GM21529 (cell line): ENCODE measurements at regions not wholly inside any gene's neighbourhood (a gene's known extent, or its start where the extent isn't known, plus 50 kb on each side); places are given as distances from the start of the nearest gene placed in this dataset.
A peak's percentile ranks its signal among the peaks of the same experiment; 100 is the strongest.

Source experiments
- ATAC-seq: cut with Tn5 transposase; IDR thresholded peaks from one replicate; pipeline ENCODE4 v1.9.1; 2021; ENCODE audit not compliant: unreplicated experiment

- ATAC-seq = no peak
These were observed 879.9 kb downstream of the TUSC7 start for GRCh38 chr3:117589454-117589853.

GRCh38 chr3:117595615-117596014 lies 886.0 kb downstream of the TUSC7 start:
- no peak for ATAC-seq

- ATAC-seq = no peak
These were observed 886.9 kb downstream of the TUSC7 start for GRCh38 chr3:117596503-117596902.

- ATAC-seq = no peak
These were observed 888.3 kb downstream of the TUSC7 start for GRCh38 chr3:117597865-117598264.

- ATAC-seq = peak; percentile 65
These were observed 890.5 kb downstream of the TUSC7 start for GRCh38 chr3:117600112-117600511.

GRCh38 chr3:117600666-117601065 lies 891.1 kb downstream of the TUSC7 start:
- no peak for ATAC-seq

GRCh38 chr3:117602058-117602644 lies 892.6 kb downstream of the TUSC7 start:
- no peak for ATAC-seq

GRCh38 chr3:117603097-117603496 lies 893.5 kb downstream of the TUSC7 start:
- ATAC-seq = peak; percentile 76

GRCh38 chr3:117606866-117607265 lies 897.3 kb downstream of the TUSC7 start:
- no peak for ATAC-seq

GRCh38 chr3:117609330-117609729 lies 899.8 kb downstream of the TUSC7 start:
- no peak for ATAC-seq

GRCh38 chr3:117610156-117610555 lies 900.6 kb downstream of the TUSC7 start:
- ATAC-seq = no peak

- ATAC-seq = no peak
These were observed 901.6 kb downstream of the TUSC7 start for GRCh38 chr3:117611211-117611610.

GRCh38 chr3:117616227-117616626 lies 906.6 kb downstream of the TUSC7 start:
- no peak for ATAC-seq

GRCh38 chr3:117617906-117618305 lies 908.3 kb downstream of the TUSC7 start:
- no peak for ATAC-seq

GRCh38 chr3:117618462-117618861 lies 908.9 kb downstream of the TUSC7 start:
- ATAC-seq = no peak

GRCh38 chr3:117619805-117620204 lies 910.2 kb downstream of the TUSC7 start:
- no peak for ATAC-seq

GRCh38 chr3:117622171-117622841 lies 912.7 kb downstream of the TUSC7 start:
- ATAC-seq = no peak

GRCh38 chr3:117624424-117624823 lies 914.8 kb downstream of the TUSC7 start:
- ATAC-seq = no peak

GRCh38 chr3:117625174-117625573 lies 915.6 kb downstream of the TUSC7 start:
- no peak for ATAC-seq

GRCh38 chr3:117626577-117626976 lies 917.0 kb downstream of the TUSC7 start:
- ATAC-seq = no peak

- ATAC-seq = no peak
These were observed 919.3 kb downstream of the TUSC7 start for GRCh38 chr3:117628823-117629291.

GRCh38 chr3:117629505-117629904 lies 919.9 kb downstream of the TUSC7 start:
- no peak for ATAC-seq

- peak; percentile 59 for ATAC-seq
These were observed 920.9 kb downstream of the TUSC7 start for GRCh38 chr3:117630469-117630868.
